GM12891 (cell line): ENCODE measurements at regions not wholly inside any gene's neighbourhood (a gene's known extent, or its start where the extent isn't known, plus 50 kb on each side); places are given as distances from the start of the nearest gene placed in this dataset.

Experiments
- PAX5 ChIP-seq: IDR thresholded peaks from 2 replicates; pipeline ENCODE4 v1.6.1; 2011; ENCODE audit warnings: low read length, moderate library complexity, mild to moderate bottlenecking; ENCODE audit not compliant: insufficient read depth, severe bottlenecking
- POLR2A ChIP-seq: IDR thresholded peaks from 2 replicates; pipeline ENCODE4 v1.6.1; 2011; ENCODE audit warnings: low read depth, low read length, control low read depth
- POLR2AphosphoS5 ChIP-seq: IDR thresholded peaks from 2 replicates; pipeline ENCODE4 v1.6.1; 2011; ENCODE audit warnings: low read depth, low read length, control low read depth
- SPI1 ChIP-seq: IDR thresholded peaks from 2 replicates; pipeline ENCODE4 v1.6.1; 2011; ENCODE audit warnings: low read depth, low read length, control low read depth
- TAF1 ChIP-seq: IDR thresholded peaks from 2 replicates; pipeline ENCODE4 v1.6.1; 2011; ENCODE audit warnings: low read depth, low read length, control low read depth

DNA sequence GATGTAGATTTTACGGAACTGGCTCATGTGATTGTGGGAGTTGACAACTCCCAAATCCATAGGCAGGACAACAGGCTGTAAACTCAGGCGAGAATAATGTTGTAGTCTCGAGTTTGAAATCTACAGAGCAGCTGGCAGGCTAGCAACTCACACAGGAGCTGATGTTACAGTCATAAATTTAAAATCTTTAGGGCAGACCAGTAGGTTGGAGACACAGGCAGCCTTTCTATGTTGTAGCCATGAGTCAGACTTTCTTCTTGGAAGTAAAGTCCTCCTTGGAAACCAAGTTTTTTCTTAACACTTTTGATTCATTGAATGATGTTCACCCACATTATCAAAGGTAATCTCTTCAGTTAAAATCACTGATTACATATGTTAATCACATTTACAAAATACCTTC is 89.1 kb upstream of the ALCAM start:
- TF ChIP-seq SPI1 (no peak), POLR2AphosphoS5 (no peak), PAX5 (no peak), TAF1 (no peak), POLR2A (no peak)
